ENCODE measurements at regions not wholly inside any gene's neighbourhood (a gene's known extent, or its start where the extent isn't known, plus 50 kb on each side); places are given as distances from the start of the nearest gene placed in this dataset.
"Not testable (repeated sequence)": the region's sequence is repeated elsewhere in the genome, so short reads cannot be mapped to it uniquely, and the experiment has no call there.

- in situ Hi-C loops (cut with MboI; ENCODE audit: low sequenced_read_pairs), result no loop called here
- Histone ChIP-seq H3K36me3 (replicated peaks) (no peaks in the 10 kb centered on the region), H3K4me3 (no peak overlapping the region), H3K4me1 (no peaks in the 10 kb centered on the region), H3K27me3 (ENCODE audit: low read depth) (peaks cover 3% of the 10 kb centered on the region; the same call in 1 of the 2 replicates), H3K9me3 (no peaks in the 10 kb centered on the region)
- no peak for DNase-seq (ENCODE audit: low spot score in 2 of 2)
Measured at GRCh38 chrX:145881175-145881995, 63.8 kb downstream of the SLITRK2 start.

GRCh38 chrX:145886469-145886868 lies 68.8 kb downstream of the SLITRK2 start:
- Histone ChIP-seq H3K27me3 (ENCODE audit: low read depth) (no peaks in the 10 kb centered on the region), H3K36me3 (replicated peaks) (no peaks in the 10 kb centered on the region), H3K4me3 (no peak overlapping the region), H3K4me1 (no peaks in the 10 kb centered on the region), H3K9me3 (no peaks in the 10 kb centered on the region)
- no peak for DNase-seq (ENCODE audit: low spot score in 2 of 2)
- in situ Hi-C loops (cut with MboI; ENCODE audit: low sequenced_read_pairs), result no loop called here

- Histone ChIP-seq H3K4me1 (no peaks in the 10 kb centered on the region), H3K27me3 (ENCODE audit: low read depth) (no peaks in the 10 kb centered on the region), H3K36me3 (replicated peaks) (no peaks in the 10 kb centered on the region), H3K9me3 (no peaks in the 10 kb centered on the region), H3K4me3 (no peak overlapping the region)
- in situ Hi-C loops (cut with MboI; ENCODE audit: low sequenced_read_pairs), result no loop called here
- DNase-seq (ENCODE audit: low spot score in 2 of 2), result peak in 1 of 2 experiments; percentile 38
Measured at GRCh38 chrX:145910017-145910416, 92.4 kb downstream of the SLITRK2 start.

- Histone ChIP-seq H3K9me3 (no peaks in the 10 kb centered on the region), H3K36me3 (replicated peaks) (no peaks in the 10 kb centered on the region), H3K4me3 (no peak overlapping the region), H3K4me1 (no peaks in the 10 kb centered on the region), H3K27me3 (ENCODE audit: low read depth) (no peaks in the 10 kb centered on the region)
- in situ Hi-C loops (cut with MboI; ENCODE audit: low sequenced_read_pairs), result no loop called here
- no peak for DNase-seq (ENCODE audit: low spot score in 2 of 2)
Measured at GRCh38 chrX:145919400-145919799, 101.8 kb downstream of the SLITRK2 start.

GRCh38 chrX:145923376-145923775 lies 105.7 kb downstream of the SLITRK2 start:
- in situ Hi-C loops (cut with MboI; ENCODE audit: low sequenced_read_pairs), result no loop called here
- no peak overlapping the region for H3K4me3 ChIP-seq
- no peaks in the 10 kb centered on the region for H3K36me3 ChIP-seq (replicated peaks)
- H3K4me1 ChIP-seq, result no peaks in the 10 kb centered on the region
- H3K27me3 ChIP-seq (ENCODE audit: low read depth), result no peaks in the 10 kb centered on the region
- no peaks in the 10 kb centered on the region for H3K9me3 ChIP-seq
- peak in 1 of 2 experiments; percentile 18 for DNase-seq (ENCODE audit: low spot score in 2 of 2)

- Histone ChIP-seq H3K9me3 (no peaks in the 10 kb centered on the region), H3K27me3 (ENCODE audit: low read depth) (no peaks in the 10 kb centered on the region), H3K4me3 (no peak overlapping the region), H3K36me3 (replicated peaks) (no peaks in the 10 kb centered on the region), H3K4me1 (no peaks in the 10 kb centered on the region)
- no peak for DNase-seq (ENCODE audit: low spot score in 2 of 2)
- in situ Hi-C loops (cut with MboI; ENCODE audit: low sequenced_read_pairs), result no loop called here
Measured at GRCh38 chrX:145936769-145937168, 119.1 kb downstream of the SLITRK2 start.

- DNase-seq (ENCODE audit: low spot score in 2 of 2), result no peak
- Histone ChIP-seq H3K4me3 (no peak overlapping the region), H3K36me3 (replicated peaks) (no peaks in the 10 kb centered on the region), H3K4me1 (no peaks in the 10 kb centered on the region), H3K9me3 (no peaks in the 10 kb centered on the region; the same call in 1 of the 2 replicates), H3K27me3 (ENCODE audit: low read depth) (no peaks in the 10 kb centered on the region)
- in situ Hi-C loops (cut with MboI; ENCODE audit: low sequenced_read_pairs), result no loop called here
Measured at GRCh38 chrX:145949056-145949455, 131.4 kb downstream of the SLITRK2 start.

GRCh38 chrX:145953628-145954027 lies 136.0 kb downstream of the SLITRK2 start:
- in situ Hi-C loops (cut with MboI; ENCODE audit: low sequenced_read_pairs), result no loop called here

GRCh38 chrX:145990051-145990450 lies 172.4 kb downstream of the SLITRK2 start:
- DNase-seq (ENCODE audit: low spot score in 2 of 2), result no peak
- in situ Hi-C loops (cut with MboI; ENCODE audit: low sequenced_read_pairs), result no loop called here
- no peaks in the 10 kb centered on the region for H3K36me3 ChIP-seq (replicated peaks)
- no peaks in the 10 kb centered on the region for H3K9me3 ChIP-seq
- H3K4me1 ChIP-seq, result no peaks in the 10 kb centered on the region
- no peaks in the 10 kb centered on the region for H3K27me3 ChIP-seq (ENCODE audit: low read depth)
- H3K4me3 ChIP-seq, result no peak overlapping the region

More at GRCh38 chrX:145953628-145954027, 136.0 kb downstream of the SLITRK2 start:
- DNase-seq (ENCODE audit: low spot score in 2 of 2), result no peak
- H3K4me3 ChIP-seq, result no peak overlapping the region
- no peaks in the 10 kb centered on the region for H3K36me3 ChIP-seq (replicated peaks)
- no peaks in the 10 kb centered on the region; the same call in 1 of the 2 replicates for H3K9me3 ChIP-seq
- H3K4me1 ChIP-seq, result no peaks in the 10 kb centered on the region
- H3K27me3 ChIP-seq (ENCODE audit: low read depth), result no peaks in the 10 kb centered on the region

GRCh38 chrX:146006637-146007036 lies 189.0 kb downstream of the SLITRK2 start:
- Histone ChIP-seq H3K4me1 (no peaks in the 10 kb centered on the region), H3K4me3 (no peak overlapping the region), H3K9me3 (no peaks in the 10 kb centered on the region), H3K36me3 (replicated peaks) (no peaks in the 10 kb centered on the region), H3K27me3 (ENCODE audit: low read depth) (no peaks in the 10 kb centered on the region)
- DNase-seq (ENCODE audit: low spot score in 2 of 2), result no peak
- in situ Hi-C loops (cut with MboI; ENCODE audit: low sequenced_read_pairs), result no loop called here

- Histone ChIP-seq H3K36me3 (replicated peaks) (no peaks in the 10 kb centered on the region), H3K27me3 (ENCODE audit: low read depth) (no peaks in the 10 kb centered on the region), H3K4me3 (no peak overlapping the region), H3K9me3 (no peaks in the 10 kb centered on the region), H3K4me1 (no peaks in the 10 kb centered on the region)
- DNase-seq (ENCODE audit: low spot score in 2 of 2), result no peak
- in situ Hi-C loops (cut with MboI; ENCODE audit: low sequenced_read_pairs), result no loop called here
Measured at GRCh38 chrX:146036000-146036399, 218.4 kb downstream of the SLITRK2 start.

GRCh38 chrX:146041741-146042140 lies 224.1 kb downstream of the SLITRK2 start:
- Histone ChIP-seq H3K36me3 (replicated peaks) (no peaks in the 10 kb centered on the region), H3K27me3 (ENCODE audit: low read depth) (no peaks in the 10 kb centered on the region), H3K4me1 (no peaks in the 10 kb centered on the region), H3K9me3 (no peaks in the 10 kb centered on the region), H3K4me3 (no peak overlapping the region)
- in situ Hi-C loops (cut with MboI; ENCODE audit: low sequenced_read_pairs), result no loop called here
- no peak for DNase-seq (ENCODE audit: low spot score in 2 of 2)

- H3K9me3 ChIP-seq; DNase-seq (ENCODE audit: low spot score in 2 of 2); H3K36me3 ChIP-seq (replicated peaks); H3K4me3 ChIP-seq; H3K4me1 ChIP-seq; in situ Hi-C loops (cut with MboI; ENCODE audit: low sequenced_read_pairs); H3K27me3 ChIP-seq (ENCODE audit: low read depth): not testable (repeated sequence)
Measured at GRCh38 chrX:146046011-146046715, 228.5 kb downstream of the SLITRK2 start.

GRCh38 chrX:146049568-146049967 lies 231.9 kb downstream of the SLITRK2 start:
- H3K9me3 ChIP-seq; in situ Hi-C loops (cut with MboI; ENCODE audit: low sequenced_read_pairs); H3K27me3 ChIP-seq (ENCODE audit: low read depth); H3K36me3 ChIP-seq (replicated peaks); H3K4me3 ChIP-seq; H3K4me1 ChIP-seq; DNase-seq (ENCODE audit: low spot score in 2 of 2): not testable (repeated sequence)

Data from HAP-1 (cell line).